Ovary (tissue), 7 donors: ENCODE measurements at regions not wholly inside any gene's neighbourhood (a gene's known extent, or its start where the extent isn't known, plus 50 kb on each side); places are given as distances from the start of the nearest gene placed in this dataset.

Experiments
- DNase-seq, 5 donors: peaks; one replicate each; pipeline ENCODE4 v3.0.0-alpha.2; 2019 to 2020
- H3K27ac ChIP-seq, 2 donors: fragments of 200-600 bp; one replicate each; pipeline versions ENCODE4 v1.5.1 to v1.8.0; 2019 to 2022
- H3K27me3 ChIP-seq: fragments of 200-600 bp; one replicate; pipeline ENCODE4 v1.8.0; 2022
- H3K36me3 ChIP-seq: fragments of 200-600 bp; sonication (generic); one replicate; pipeline ENCODE4 v1.5.1; 2019
- H3K4me1 ChIP-seq: one replicate; pipeline ENCODE4 v1.8.1; 2013; ENCODE audit warnings: mild to moderate bottlenecking, moderate library complexity; ENCODE audit not compliant: insufficient read depth
- H3K4me3 ChIP-seq: fragments of 200-600 bp; sonication (generic); one replicate; pipeline ENCODE4 v1.5.1; 2017
- H3K9me3 ChIP-seq, 2 donors: fragments of 200-600 bp in 1 of 2; sonication (generic) in 1 of 2; one replicate each; pipeline versions ENCODE4 v1.5.1 to v1.8.1; 2013 to 2019; ENCODE audit warnings: mild to moderate bottlenecking in 1 of 2, moderate library complexity in 1 of 2
- CTCF ChIP-seq, 3 donors: fragments of 450-650 bp in 2 of 3; fragments of 200-600 bp in 1 of 3; IDR thresholded peaks; one replicate each; pipeline versions ENCODE4 v1.5.1 to v1.8.0; 2016 to 2022; ENCODE audit warnings: antibody characterized with exemption in 3 of 3, mild to moderate bottlenecking in 1 of 3
- EP300 ChIP-seq: sonication (generic); formaldehyde crosslinking; IDR thresholded peaks from one replicate; pipeline ENCODE4 v1.6.1; 2017; ENCODE audit warnings: antibody characterized with exemption
- POLR2A ChIP-seq: fragments of 450-650 bp; IDR thresholded peaks from one replicate; pipeline ENCODE4 v1.6.1; 2017; ENCODE audit warnings: antibody characterized with exemption, mild to moderate bottlenecking, moderate library complexity
- WGBS, 3 donors: extraction: QIAGEN DNeasy Blood & Tissue Kit in 1 of 3; methylation state at CpG; one replicate each; pipeline versions ENCODE4 v1.1.5 to v1.1.7; 2013 to 2017; 5-methylcytosine and 5-hydroxymethylcytosine counted together
- intact Hi-C, 4 donors: fragments of 100-400 bp; cut with DNase I; formaldehyde crosslinking; loops; one replicate each; pipeline versions ENCODE4 v1.11.0 to v1.15.1; 2022 to 2023
- donor health status: DM: no; HTN: no; CAD: no; lungs with moderate emphysema.
- donor health status: DM: no; HTN: no; CAD: no.
- donor health status: Bipolar disorder and iron deficiency.
- donor health status: DM: no; HTN: no; CAD: no.
- donor health status: DM: yes; HTN: yes; CAD: no.

GRCh38 chr10:118805146-118805545 is 50.4 kb upstream of the CACUL1 start:
- no peaks in the 10 kb centered on the region for H3K36me3 ChIP-seq
- TF ChIP-seq CTCF (IDR thresholded peaks at IDR 0.05) (no peak), POLR2A (no peak), EP300 (no peak)
- 93 to 98% (median 94%) methylated on average over 9 of the region's 9 CpGs for WGBS, 3 donors
- H3K4me1 ChIP-seq: no peaks in the 10 kb centered on the region
- no peak overlapping the region for H3K27ac ChIP-seq
- no peak for DNase-seq
- H3K27me3 ChIP-seq: no peaks in the 10 kb centered on the region
- intact Hi-C loops: no loop called here
- H3K9me3 ChIP-seq: no peaks in the 10 kb centered on the region
- no peak overlapping the region for H3K4me3 ChIP-seq

GRCh38 chr10:118807512-118808305 is 52.9 kb upstream of the CACUL1 start:
- no peak overlapping the region for H3K27ac ChIP-seq
- H3K9me3 ChIP-seq: no peaks in the 10 kb centered on the region
- no peak overlapping the region for H3K4me3 ChIP-seq
- no peaks in the 10 kb centered on the region for H3K4me1 ChIP-seq
- intact Hi-C loops: no loop called here
- DNase-seq: no peak
- H3K27me3 ChIP-seq: no peaks in the 10 kb centered on the region
- WGBS, 3 donors: 78 to 80% (median 78%) methylated on average over 13 of the region's 13 CpGs
- TF ChIP-seq POLR2A (no peak), CTCF (IDR thresholded peaks at IDR 0.05) (no peak), EP300 (no peak)
- H3K36me3 ChIP-seq: no peaks in the 10 kb centered on the region

GRCh38 chr10:118808601-118809356 is 54.0 kb upstream of the CACUL1 start:
- Histone ChIP-seq H3K27ac (no peak overlapping the region), H3K4me1 (no peaks in the 10 kb centered on the region), H3K36me3 (no peaks in the 10 kb centered on the region), H3K4me3 (no peak overlapping the region), H3K9me3 (no peaks in the 10 kb centered on the region), H3K27me3 (no peaks in the 10 kb centered on the region)
- 61 to 74% (median 68%) methylated on average over 19 to 21 of the region's 21 CpGs for WGBS, 3 donors
- no peak for TF ChIP-seq CTCF (IDR thresholded peaks at IDR 0.05)
- TF ChIP-seq POLR2A: no peak
- TF ChIP-seq EP300: no peak
- intact Hi-C loops: no loop called here
- DNase-seq: no peak

GRCh38 chr10:118809357-118810220 is 54.8 kb upstream of the CACUL1 start:
- 74 to 81% (median 80%) methylated on average over 15 to 20 of the region's 20 CpGs for WGBS, 3 donors
- TF ChIP-seq CTCF (IDR thresholded peaks at IDR 0.05): no peak
- no peak for TF ChIP-seq POLR2A
- no peak for TF ChIP-seq EP300
- DNase-seq: no peak
- Histone ChIP-seq H3K4me1 (no peaks in the 10 kb centered on the region), H3K27me3 (no peaks in the 10 kb centered on the region), H3K36me3 (no peaks in the 10 kb centered on the region), H3K9me3 (no peaks in the 10 kb centered on the region), H3K4me3 (no peak overlapping the region), H3K27ac (no peak overlapping the region)
- intact Hi-C loops: loop anchor here in 1 of 4 donors (10.0 kb wide), 1 partner anchor 1045 kb away; no protein-coding TSS in a partner anchor
